CD4-positive, alpha-beta T cell treated with Interleukin-6 at 100 ng/mL for 8 hours (primary cell): ENCODE measurements at regions not wholly inside any gene's neighbourhood (a gene's known extent, or its start where the extent isn't known, plus 50 kb on each side); places are given as distances from the start of the nearest gene placed in this dataset.

Source experiments
- DNase-seq: peaks from one replicate; pipeline ENCODE4 v3.0.0-alpha.2; 2020; ENCODE audit warnings: mixed read lengths, low spot score

GRCh38 chr18:43571078-43571689, 293.9 kb upstream of the SYT4 start:
- no peak for DNase-seq

GRCh38 chr18:43572163-43572562, 294.9 kb upstream of the SYT4 start:
- no peak for DNase-seq

- DNase-seq, result no peak
Observed at GRCh38 chr18:43574974-43575373, 297.7 kb upstream of the SYT4 start.

GRCh38 chr18:43578211-43578610, 300.9 kb upstream of the SYT4 start:
- no peak for DNase-seq

DNA sequence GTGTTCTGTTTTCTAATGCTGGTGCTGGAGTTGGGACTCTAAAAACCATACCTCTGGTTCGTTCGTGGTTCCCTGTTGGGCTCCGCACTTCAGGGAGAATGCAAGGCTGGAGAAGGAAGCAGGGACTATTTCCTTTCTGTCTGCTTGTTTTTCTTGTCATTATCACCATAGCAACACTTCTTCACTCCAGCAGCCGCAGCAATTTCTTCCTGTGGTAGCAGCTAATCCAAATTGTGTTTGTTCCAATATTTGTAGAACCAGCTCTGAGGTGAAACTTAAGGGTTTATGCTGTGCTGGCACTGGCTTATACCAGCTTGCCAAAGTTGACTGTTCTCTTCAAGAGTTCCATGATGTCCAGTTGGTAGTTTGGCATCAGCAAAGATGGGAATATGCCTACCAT, 301.4 kb upstream of the SYT4 start:
- DNase-seq, result no peak

GRCh38 chr18:43581936-43582519, 304.7 kb upstream of the SYT4 start:
- no peak for DNase-seq

GRCh38 chr18:43587538-43588153, 310.4 kb upstream of the SYT4 start:
- no peak for DNase-seq

GRCh38 chr18:43588838-43589237, 311.5 kb upstream of the SYT4 start:
- no peak for DNase-seq

DNA sequence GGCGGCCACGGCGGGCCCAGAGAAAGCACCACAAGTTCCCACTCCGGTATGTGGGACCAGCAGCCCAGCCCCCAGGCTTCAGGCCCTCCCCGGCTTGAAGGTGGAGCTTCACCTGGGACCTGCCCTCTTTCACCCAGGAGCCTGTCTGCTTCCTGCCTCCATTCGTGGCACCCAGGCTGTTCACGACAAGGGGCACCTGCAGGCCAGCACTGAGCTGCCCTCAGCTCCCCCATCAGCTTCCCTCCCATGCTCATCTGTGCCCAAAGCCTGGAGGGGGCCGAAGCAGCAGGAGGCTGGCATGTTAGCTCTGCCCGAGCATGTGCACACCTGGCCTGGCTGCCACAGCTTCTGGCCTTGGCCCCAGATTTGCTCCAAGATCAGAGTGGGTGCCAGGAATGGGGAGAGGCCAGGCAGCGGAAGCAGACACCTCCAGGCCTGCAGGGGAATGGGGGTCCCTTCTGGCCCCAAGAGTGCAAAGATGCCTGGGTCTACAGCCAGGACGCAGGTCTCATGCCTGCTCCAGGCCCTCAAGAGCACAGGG, 312.4 kb upstream of the SYT4 start:
- no peak for DNase-seq

DNA sequence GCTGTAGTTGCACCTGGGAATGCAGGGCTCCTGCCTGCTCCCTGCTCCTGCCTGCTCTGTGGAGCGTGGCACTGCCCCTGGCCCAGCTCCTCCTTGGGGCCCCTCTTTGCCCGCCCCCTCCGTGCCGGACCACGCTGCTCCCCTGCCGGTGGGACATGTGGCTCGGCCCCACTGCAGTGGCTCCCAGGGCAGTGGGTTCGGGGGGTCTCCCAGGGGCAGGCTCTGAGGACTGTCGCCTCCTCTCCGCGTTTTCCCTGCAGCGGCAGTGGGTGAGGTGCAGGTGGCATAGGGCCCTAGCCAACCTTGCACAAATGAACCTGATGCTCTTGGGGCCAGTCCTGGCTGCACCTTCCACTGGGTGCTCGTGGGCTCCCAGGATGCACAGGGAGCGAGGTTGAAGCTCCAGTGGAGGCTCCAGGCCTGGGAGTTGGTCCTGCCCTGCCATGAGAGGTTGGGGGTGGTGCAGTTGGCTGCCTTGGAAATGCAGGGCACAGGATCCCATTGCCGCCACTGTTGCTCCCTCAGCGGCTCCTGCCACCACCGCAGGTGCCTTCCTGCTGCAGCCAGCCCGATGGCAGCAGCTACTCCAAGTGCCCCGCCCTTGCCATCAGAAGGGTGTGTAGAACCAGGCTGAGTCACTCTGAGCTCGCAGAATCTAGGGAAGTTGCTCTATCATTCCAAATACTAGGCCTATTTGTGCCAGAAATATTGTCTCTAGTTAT, 313.1 kb upstream of the SYT4 start:
- DNase-seq, result no peak

- no peak for DNase-seq
Observed at GRCh38 chr18:43592269-43592668, 315.0 kb upstream of the SYT4 start.

GRCh38 chr18:43596105-43596712, 318.9 kb upstream of the SYT4 start:
- no peak for DNase-seq

- DNase-seq, result no peak
Observed at GRCh38 chr18:43601432-43601831, 324.1 kb upstream of the SYT4 start.

DNA sequence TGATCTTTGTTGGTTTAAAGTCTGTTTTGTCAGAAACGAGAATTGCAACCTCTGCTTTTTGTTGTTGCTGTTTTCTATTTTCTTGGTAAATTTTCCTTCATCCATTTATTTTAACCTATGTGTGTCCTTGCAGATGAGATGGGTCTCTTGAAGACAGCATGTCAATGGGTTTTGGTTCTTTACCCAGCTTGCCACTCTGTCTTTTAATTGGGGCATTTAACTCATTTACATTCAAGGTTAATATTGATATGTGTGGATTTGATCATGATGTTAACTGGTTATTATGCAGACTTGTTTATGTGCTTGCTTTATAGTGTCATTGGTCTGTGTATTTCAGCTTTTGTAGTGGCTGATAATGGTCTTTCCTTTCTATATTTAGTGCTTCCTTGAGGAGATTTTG, 327.9 kb upstream of the SYT4 start:
- DNase-seq, result no peak

DNA sequence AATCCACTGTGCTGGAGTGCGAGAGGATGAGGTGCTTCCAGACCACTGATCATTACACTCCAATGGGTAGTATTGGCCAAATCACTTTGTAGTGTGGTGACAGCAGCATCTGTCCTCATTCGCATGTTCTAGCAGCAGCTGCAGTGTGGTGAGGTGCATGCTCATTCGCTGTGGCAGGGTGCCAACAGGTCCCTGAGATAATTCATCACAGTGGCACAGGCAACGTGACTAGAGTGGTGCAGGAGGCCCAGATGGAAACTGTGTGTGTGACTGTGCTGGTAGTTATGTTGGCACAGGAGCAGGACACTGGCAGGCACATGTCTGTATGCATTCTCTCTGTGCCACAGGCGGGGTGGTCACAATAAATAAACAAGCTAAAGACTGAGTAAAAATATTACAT, 329.5 kb upstream of the SYT4 start:
- DNase-seq, result no peak

DNA sequence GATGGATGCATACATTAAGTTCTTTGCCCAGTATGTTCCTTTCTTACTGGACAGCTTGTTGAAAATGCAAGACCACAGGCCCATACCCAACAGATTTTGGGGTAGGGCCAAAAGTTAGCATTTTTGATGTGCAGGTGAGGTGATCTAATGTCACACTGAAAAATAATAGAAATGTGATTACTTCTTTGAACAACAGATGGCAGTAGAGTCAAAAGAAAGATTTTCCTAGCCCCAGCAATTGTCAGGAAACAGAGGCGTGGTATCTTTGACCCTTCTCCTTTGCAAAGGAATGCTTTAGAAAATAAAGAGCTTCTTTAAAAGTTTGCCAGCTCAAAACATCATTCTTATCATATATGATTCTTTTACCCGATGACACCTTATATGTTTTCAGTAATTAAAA, 343.6 kb upstream of the SYT4 start:
- DNase-seq, result no peak

DNA sequence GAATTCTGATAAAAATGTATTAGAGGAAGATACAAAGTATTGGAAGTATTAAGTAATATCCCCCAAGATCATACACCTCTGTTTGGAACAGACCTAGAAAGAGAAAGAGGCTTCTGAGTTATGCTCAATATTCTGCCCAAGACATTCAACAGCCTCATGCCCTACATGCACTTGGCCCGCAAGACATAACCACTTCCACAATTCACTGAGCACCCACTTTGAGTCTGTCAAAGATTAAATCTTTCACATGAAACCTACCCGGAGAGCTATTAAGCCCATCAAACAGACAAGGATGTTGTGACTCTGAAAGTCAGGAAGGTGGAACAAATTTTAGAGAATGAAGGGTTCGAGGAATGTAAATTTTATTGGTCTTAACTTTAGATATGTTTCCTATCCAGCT, 344.7 kb upstream of the SYT4 start:
- no peak for DNase-seq

DNA sequence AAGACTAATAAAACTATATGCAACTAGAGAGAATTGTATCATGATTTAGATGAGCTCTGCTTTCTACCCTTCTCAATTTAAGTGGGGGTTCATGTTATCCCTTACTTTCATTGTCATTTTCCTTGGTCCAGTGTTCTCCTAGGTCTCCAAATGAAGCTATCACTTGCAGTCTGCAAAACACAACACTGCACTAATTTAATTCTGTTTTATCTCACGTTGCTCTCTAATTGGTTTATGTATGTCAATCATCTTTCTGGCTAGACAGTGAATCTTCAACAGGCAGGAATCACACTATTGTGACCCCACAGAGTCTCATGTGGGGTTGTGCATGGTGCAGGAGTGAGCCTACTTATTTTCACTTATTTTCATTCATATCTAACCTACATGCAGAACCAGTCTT, 348.3 kb upstream of the SYT4 start:
- no peak for DNase-seq

- DNase-seq, result no peak
Observed at GRCh38 chr18:43627848-43628530, 350.7 kb upstream of the SYT4 start.

DNA sequence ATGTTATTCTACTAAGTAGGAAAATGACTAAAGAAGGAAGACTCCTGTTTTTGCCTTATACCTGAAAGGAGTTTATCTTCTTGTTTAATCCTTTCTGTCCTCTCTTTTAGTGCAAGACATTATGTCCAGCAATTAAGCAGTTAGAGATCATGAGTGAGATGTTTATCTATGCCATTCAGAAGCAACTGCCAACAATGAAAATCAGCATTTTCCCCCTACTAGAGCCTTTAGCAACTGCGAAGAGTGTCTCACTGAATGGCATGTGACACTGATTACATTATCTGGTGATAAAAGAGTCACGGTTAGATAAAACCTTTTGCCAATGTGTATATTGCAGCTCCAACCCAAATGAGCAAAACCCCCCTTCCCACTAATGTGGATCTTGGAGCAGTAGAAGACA, 357.7 kb upstream of the SYT4 start:
- no peak for DNase-seq

- no peak for DNase-seq
Observed at GRCh38 chr18:43635397-43635796, 358.1 kb upstream of the SYT4 start.

- DNase-seq, result no peak
Observed at GRCh38 chr18:43642727-43643330, 365.5 kb upstream of the SYT4 start.
